ENCODE measurements at regions not wholly inside any gene's neighbourhood (a gene's known extent, or its start where the extent isn't known, plus 50 kb on each side); places are given as distances from the start of the nearest gene placed in this dataset.

- TF ChIP-seq CTCF (IDR thresholded peaks at IDR 0.05) (no peak), POLR2A (IDR thresholded peaks at IDR 0.05) (no peak)
These were observed 509.1 kb downstream of the PCNX1 start for GRCh38 chr14:71416392-71416791.
